ENCODE measurements at regions not wholly inside any gene's neighbourhood (a gene's known extent, or its start where the extent isn't known, plus 50 kb on each side); places are given as distances from the start of the nearest gene placed in this dataset.

- no peaks in the 10 kb centered on the region for H3K27me3 ChIP-seq (ENCODE audit: insufficient read depth, low read depth, low read length)
- H3F3A ChIP-seq (ENCODE audit: insufficient read depth, low read length, poor library complexity, severe bottlenecking): no peaks in the 10 kb centered on the region
- H3K4me3 ChIP-seq (ENCODE audit: low read length): no peak overlapping the region
- no peak overlapping the region for H3K9ac ChIP-seq (ENCODE audit: low read length)
- H3K27ac ChIP-seq (ENCODE audit: low read length): no peak overlapping the region
- no peaks in the 10 kb centered on the region for H3K79me2 ChIP-seq (replicated peaks; ENCODE audit: insufficient read depth, low read length)
- H3K4me2 ChIP-seq (ENCODE audit: low read length): no peak overlapping the region
- H2AFZ ChIP-seq (ENCODE audit: low read depth, low read length): no peak overlapping the region
- H3K9me2 ChIP-seq (ENCODE audit: insufficient read depth, low read length): no peaks in the 10 kb centered on the region
- no peaks in the 10 kb centered on the region for H4K20me1 ChIP-seq (ENCODE audit: insufficient read depth)
- H3K9me3 ChIP-seq (ENCODE audit: low read length): no peaks in the 10 kb centered on the region
- no peaks in the 10 kb centered on the region for H3K36me3 ChIP-seq (ENCODE audit: insufficient read depth, low read length)
- no peak for TF ChIP-seq RAD21 (conservative IDR thresholded peaks at IDR 0.05)
- no peak for TF ChIP-seq REST (IDR thresholded peaks at IDR 0.05; ENCODE audit: borderline replicate concordance)
- no peak for TF ChIP-seq MXI1 (conservative IDR thresholded peaks at IDR 0.05; ENCODE audit: poor library complexity, severe bottlenecking)
- no peak for TF ChIP-seq TAF1 (IDR thresholded peaks at IDR 0.05; ENCODE audit: low read depth)
- no peak for TF ChIP-seq POLR2AphosphoS5 (IDR thresholded peaks at IDR 0.05)
- no peak for TF ChIP-seq EZH2 (IDR thresholded peaks at IDR 0.05; ENCODE audit: borderline replicate concordance, insufficient read depth, low read length, poor library complexity, severe bottlenecking)
- no peak for TF ChIP-seq CTCF (IDR thresholded peaks at IDR 0.05; ENCODE audit: poor library complexity, severe bottlenecking)
- no peak for TF ChIP-seq SMC3 (conservative IDR thresholded peaks at IDR 0.05; ENCODE audit: poor library complexity)
- no peak for TF ChIP-seq EP300 (conservative IDR thresholded peaks at IDR 0.05; ENCODE audit: poor library complexity, severe bottlenecking)
Observed at GRCh38 chr6:4719491-4719890, 56.7 kb upstream of the CDYL start.

- Histone ChIP-seq H2AFZ (ENCODE audit: low read depth, low read length) (no peak overlapping the region), H3K4me3 (ENCODE audit: low read length) (no peak overlapping the region), H3F3A (ENCODE audit: insufficient read depth, low read length, poor library complexity, severe bottlenecking) (no peaks in the 10 kb centered on the region), H3K79me2 (replicated peaks; ENCODE audit: insufficient read depth, low read length) (no peaks in the 10 kb centered on the region), H3K27me3 (ENCODE audit: insufficient read depth, low read depth, low read length) (no peaks in the 10 kb centered on the region), H4K20me1 (ENCODE audit: insufficient read depth) (no peaks in the 10 kb centered on the region), H3K9ac (ENCODE audit: low read length) (no peak overlapping the region), H3K27ac (ENCODE audit: low read length) (no peak overlapping the region), H3K9me3 (ENCODE audit: low read length) (no peaks in the 10 kb centered on the region), H3K36me3 (ENCODE audit: insufficient read depth, low read length) (no peaks in the 10 kb centered on the region), H3K4me2 (ENCODE audit: low read length) (no peak overlapping the region), H3K9me2 (ENCODE audit: insufficient read depth, low read length) (no peaks in the 10 kb centered on the region)
- TF ChIP-seq TAF1 (IDR thresholded peaks at IDR 0.05; ENCODE audit: low read depth) (no peak), POLR2AphosphoS5 (IDR thresholded peaks at IDR 0.05) (no peak)
Observed at GRCh38 chr6:4717856-4718255, 58.3 kb upstream of the CDYL start.

- H3K9ac ChIP-seq (ENCODE audit: low read length): no peak overlapping the region
- no peaks in the 10 kb centered on the region for H3K36me3 ChIP-seq (ENCODE audit: insufficient read depth, low read length)
- no peak overlapping the region for H3K4me3 ChIP-seq (ENCODE audit: low read length)
- H3F3A ChIP-seq (ENCODE audit: insufficient read depth, low read length, poor library complexity, severe bottlenecking): no peaks in the 10 kb centered on the region
- TF ChIP-seq EP300 (conservative IDR thresholded peaks at IDR 0.05; ENCODE audit: poor library complexity, severe bottlenecking): no peak
- no peak for TF ChIP-seq REST (IDR thresholded peaks at IDR 0.05; ENCODE audit: borderline replicate concordance)
- TF ChIP-seq RAD21 (conservative IDR thresholded peaks at IDR 0.05): no peak
- no peak for TF ChIP-seq CTCF (IDR thresholded peaks at IDR 0.05; ENCODE audit: poor library complexity, severe bottlenecking)
- no peak for TF ChIP-seq EZH2 (IDR thresholded peaks at IDR 0.05; ENCODE audit: borderline replicate concordance, insufficient read depth, low read length, poor library complexity, severe bottlenecking)
- no peak for TF ChIP-seq POLR2AphosphoS5 (IDR thresholded peaks at IDR 0.05)
- TF ChIP-seq MXI1 (conservative IDR thresholded peaks at IDR 0.05; ENCODE audit: poor library complexity, severe bottlenecking): no peak
- no peak for TF ChIP-seq SMC3 (conservative IDR thresholded peaks at IDR 0.05; ENCODE audit: poor library complexity)
- no peak for TF ChIP-seq TAF1 (IDR thresholded peaks at IDR 0.05; ENCODE audit: low read depth)
- H3K27ac ChIP-seq (ENCODE audit: low read length): no peak overlapping the region
- no peaks in the 10 kb centered on the region for H3K9me2 ChIP-seq (ENCODE audit: insufficient read depth, low read length)
- H2AFZ ChIP-seq (ENCODE audit: low read depth, low read length): no peak overlapping the region
- H3K79me2 ChIP-seq (replicated peaks; ENCODE audit: insufficient read depth, low read length): no peaks in the 10 kb centered on the region
- H3K9me3 ChIP-seq (ENCODE audit: low read length): no peaks in the 10 kb centered on the region
- H3K4me2 ChIP-seq (ENCODE audit: low read length): no peak overlapping the region
- no peaks in the 10 kb centered on the region for H4K20me1 ChIP-seq (ENCODE audit: insufficient read depth)
- no peaks in the 10 kb centered on the region for H3K27me3 ChIP-seq (ENCODE audit: insufficient read depth, low read depth, low read length)
Observed at GRCh38 chr6:4717124-4717523, 59.1 kb upstream of the CDYL start.
